Natural killer cell (primary cell): ENCODE measurements at regions not wholly inside any gene's neighbourhood (a gene's known extent, or its start where the extent isn't known, plus 50 kb on each side); places are given as distances from the start of the nearest gene placed in this dataset.

ENCODE experiments used
- ATAC-seq, 3 donors: fragments of 150-1000 bp in 2 of 3; fragments of 200-7000 bp in 1 of 3; cut with Tn5 transposase; 1 replicate in 1 of 3; 2 replicates in 2 of 3; pipeline ENCODE4 v1.10.0; 2021; ENCODE audit warnings: mild to moderate bottlenecking in 2 of 3, moderate library complexity in 2 of 3
- DNase-seq, 2 donors: peaks; one replicate each; pipeline versions ENCODE4 v3.0.0 to v3.0.0-alpha.2; 2013 to 2021; ENCODE audit warnings: mixed read lengths in 1 of 2
- H3K27ac ChIP-seq: one replicate; pipeline ENCODE4 v1.5.1; 2013; ENCODE audit warnings: mild to moderate bottlenecking, low read length
- H3K27me3 ChIP-seq: one replicate; pipeline ENCODE4 v1.6.1; 2013; ENCODE audit warnings: low read length; ENCODE audit not compliant: control insufficient read depth, insufficient read depth
- H3K36me3 ChIP-seq: one replicate; pipeline ENCODE4 v1.6.1; 2013; ENCODE audit warnings: low read length; ENCODE audit not compliant: control insufficient read depth, insufficient read depth
- H3K4me1 ChIP-seq: one replicate; pipeline ENCODE4 v1.6.1; 2013; ENCODE audit warnings: low read length; ENCODE audit not compliant: control insufficient read depth, insufficient read depth
- H3K4me3 ChIP-seq: one replicate; pipeline ENCODE4 v1.5.1; 2013; ENCODE audit warnings: low read length
- H3K9me3 ChIP-seq: one replicate; pipeline ENCODE4 v1.6.1; 2013; ENCODE audit warnings: low read length; ENCODE audit not compliant: control insufficient read depth, insufficient read depth
- H3K27ac Mint-ChIP-seq, 2 donors: one replicate each; pipeline ENCODE4 v1.8.0; 2022; ENCODE audit warnings: mild to moderate bottlenecking in 2 of 2, mixed read lengths in 2 of 2, moderate library complexity in 1 of 2
- H3K27me3 Mint-ChIP-seq, 2 donors: one replicate each; pipeline ENCODE4 v1.8.0; 2022; ENCODE audit warnings: low read depth in 2 of 2, mixed read lengths in 2 of 2
- H3K36me3 Mint-ChIP-seq: one replicate; pipeline ENCODE4 v1.8.0; 2022; ENCODE audit warnings: mixed read lengths
- H3K4me1 Mint-ChIP-seq, 2 donors: one replicate each; pipeline ENCODE4 v1.8.0; 2022; ENCODE audit warnings: mixed read lengths in 2 of 2
- H3K4me3 Mint-ChIP-seq: one replicate; pipeline ENCODE4 v1.8.0; 2022; ENCODE audit warnings: mild to moderate bottlenecking, moderate library complexity, mixed read lengths
- H3K9me3 Mint-ChIP-seq, 2 donors: one replicate each; pipeline ENCODE4 v1.8.0; 2022; ENCODE audit warnings: mixed read lengths in 2 of 2
- CTCF ChIP-seq: fragments of 200-600 bp; IDR thresholded peaks from one replicate; pipeline ENCODE4 v1.8.0; 2022; ENCODE audit warnings: antibody characterized with exemption
- WGBS: methylation state at CpG from one replicate; pipeline ENCODE4 v1.1.7; 2013; ENCODE audit warnings: missing lambda C conversion rate; ENCODE audit not compliant: insufficient coverage; 5-methylcytosine and 5-hydroxymethylcytosine counted together
- intact Hi-C: fragments of 100-400 bp; cut with micrococcal nuclease; formaldehyde crosslinking; loops from one replicate; pipeline ENCODE4 v1.14.2; 2022

GRCh38 chr4:8792491-8792890 lies 79.1 kb downstream of the HMX1 start:
- H3K27me3 Mint-ChIP-seq = no peaks in the 10 kb centered on the region
- no peaks in the 10 kb centered on the region for H3K36me3 ChIP-seq
- H3K9me3 Mint-ChIP-seq = no peaks in the 10 kb centered on the region
- no peak overlapping the region for H3K27ac ChIP-seq
- DNase-seq (no peak), ATAC-seq (peak in 1 of 3 donors; percentile 36)
- H3K4me3 Mint-ChIP-seq = no peak overlapping the region
- no peak overlapping the region for H3K27ac Mint-ChIP-seq
- no peak overlapping the region for H3K4me3 ChIP-seq
- intact Hi-C loops = no loop called here
- H3K27me3 ChIP-seq = no peaks in the 10 kb centered on the region
- H3K4me1 ChIP-seq = no peaks in the 10 kb centered on the region
- H3K4me1 Mint-ChIP-seq = no peaks in the 10 kb centered on the region
- no peaks in the 10 kb centered on the region for H3K36me3 Mint-ChIP-seq
- 83% methylated on average over 10 of the region's 10 CpGs for WGBS
- H3K9me3 ChIP-seq = no peaks in the 10 kb centered on the region
- TF ChIP-seq CTCF = no peak

- H3K27me3 ChIP-seq = no peaks in the 10 kb centered on the region
- no peaks in the 10 kb centered on the region for H3K36me3 ChIP-seq
- Mint-ChIP-seq H3K27me3 (no peaks in the 10 kb centered on the region), H3K4me1 (no peaks in the 10 kb centered on the region), H3K4me3 (no peak overlapping the region), H3K27ac (no peak overlapping the region), H3K36me3 (no peaks in the 10 kb centered on the region), H3K9me3 (no peaks in the 10 kb centered on the region)
- ATAC-seq (no peak), DNase-seq (no peak)
- no peaks in the 10 kb centered on the region for H3K4me1 ChIP-seq
- no peak for TF ChIP-seq CTCF
- WGBS = 92% methylated on average over 9 of the region's 9 CpGs
- no peak overlapping the region for H3K27ac ChIP-seq
- no peak overlapping the region for H3K4me3 ChIP-seq
- H3K9me3 ChIP-seq = no peaks in the 10 kb centered on the region
- intact Hi-C loops = no loop called here
Observed at GRCh38 chr4:8791609-8792008, 80.0 kb downstream of the HMX1 start.

- intact Hi-C loops = no loop called here
- Histone ChIP-seq H3K27me3 (no peaks in the 10 kb centered on the region), H3K9me3 (no peaks in the 10 kb centered on the region), H3K4me1 (no peaks in the 10 kb centered on the region), H3K27ac (no peak overlapping the region), H3K36me3 (no peaks in the 10 kb centered on the region), H3K4me3 (no peak overlapping the region)
- H3K9me3 Mint-ChIP-seq = no peaks in the 10 kb centered on the region
- TF ChIP-seq CTCF = no peak
- DNase-seq (no peak), ATAC-seq (peak in 1 of 3 donors; percentile 26)
- H3K27ac Mint-ChIP-seq = no peak overlapping the region
- no peaks in the 10 kb centered on the region for H3K36me3 Mint-ChIP-seq
- H3K4me1 Mint-ChIP-seq = no peaks in the 10 kb centered on the region
- 81% methylated on average over 6 of the region's 6 CpGs for WGBS
- H3K4me3 Mint-ChIP-seq = no peak overlapping the region
- no peaks in the 10 kb centered on the region for H3K27me3 Mint-ChIP-seq
Observed at GRCh38 chr4:8790749-8791148, 80.9 kb downstream of the HMX1 start.

- Histone ChIP-seq H3K4me1 (no peaks in the 10 kb centered on the region), H3K27me3 (no peaks in the 10 kb centered on the region), H3K36me3 (no peaks in the 10 kb centered on the region), H3K27ac (no peak overlapping the region), H3K9me3 (no peaks in the 10 kb centered on the region), H3K4me3 (no peak overlapping the region)
- DNase-seq (no peak), ATAC-seq (no peak)
- TF ChIP-seq CTCF = no peak
- Mint-ChIP-seq H3K4me3 (no peak overlapping the region), H3K27me3 (no peaks in the 10 kb centered on the region), H3K27ac (no peak overlapping the region), H3K36me3 (no peaks in the 10 kb centered on the region), H3K4me1 (no peaks in the 10 kb centered on the region), H3K9me3 (no peaks in the 10 kb centered on the region)
- intact Hi-C loops = no loop called here
- WGBS = 90% methylated on average over 9 of the region's 9 CpGs
Observed at GRCh38 chr4:8788174-8788573, 83.5 kb downstream of the HMX1 start.
